KG1 (cell line): ENCODE measurements at regions not wholly inside any gene's neighbourhood (a gene's known extent, or its start where the extent isn't known, plus 50 kb on each side); places are given as distances from the start of the nearest gene placed in this dataset.
"Not testable (repeated sequence)": the region's sequence is repeated elsewhere in the genome, so short reads cannot be mapped to it uniquely, and the experiment has no call there.

ENCODE experiments used
- DNase-seq: peaks from one replicate; lab custom pipeline; 2025; lab: John Stamatoyannopoulos, UW

DNA sequence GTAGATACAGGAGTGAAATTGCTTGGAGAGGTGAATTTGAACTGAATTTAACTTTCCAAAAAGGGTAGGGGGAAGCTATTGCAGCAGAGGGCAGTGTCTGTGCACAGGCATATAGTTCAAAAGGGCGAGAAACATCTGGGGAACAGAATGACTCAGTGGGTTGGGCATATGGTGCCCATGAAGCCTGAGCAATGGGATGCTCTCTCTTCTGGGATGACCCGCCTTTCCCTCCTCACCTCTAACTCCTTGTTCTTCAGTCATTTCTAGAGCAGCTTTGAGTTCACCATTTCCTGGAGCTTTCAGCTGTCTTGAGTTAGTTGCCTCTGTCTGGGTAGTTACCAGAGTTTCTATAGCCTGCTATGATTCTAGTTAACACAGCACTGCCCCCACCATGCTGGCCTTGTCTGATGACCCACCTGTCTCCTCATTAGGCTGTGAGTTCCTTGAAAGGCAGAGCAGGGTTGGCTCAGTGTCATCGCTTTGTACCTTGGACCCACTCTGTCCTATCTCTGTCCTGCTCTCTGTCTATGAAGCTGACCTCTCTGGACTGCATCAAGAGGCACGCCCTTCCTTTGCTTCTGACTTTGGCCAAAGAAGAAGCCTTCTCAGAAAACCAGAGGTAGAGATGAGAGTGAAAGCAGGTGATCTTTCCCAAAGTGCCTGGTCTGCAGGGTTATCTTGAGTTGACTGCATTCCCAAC lies 299.6 kb upstream of the KLF4 start:
- no peak for DNase-seq

DNA sequence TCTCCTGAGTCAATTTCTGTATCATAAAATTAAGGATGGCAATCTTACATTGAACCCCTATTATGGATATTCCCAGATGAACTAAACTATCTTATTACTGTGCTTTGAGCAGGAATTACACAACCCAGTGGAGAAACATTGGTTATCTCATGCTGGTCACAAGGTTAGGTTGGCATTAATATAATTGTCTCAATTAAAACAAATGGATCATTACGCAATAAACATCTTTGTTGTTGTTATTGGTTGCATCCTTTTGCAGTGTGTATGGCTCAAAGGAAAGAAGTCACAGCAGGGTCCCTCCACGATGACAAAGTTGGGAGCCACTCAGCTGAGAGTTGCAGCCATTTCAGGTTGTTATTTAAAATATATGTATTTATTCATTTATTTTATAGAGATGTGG lies 297.0 kb upstream of the KLF4 start:
- no peak for DNase-seq

DNA sequence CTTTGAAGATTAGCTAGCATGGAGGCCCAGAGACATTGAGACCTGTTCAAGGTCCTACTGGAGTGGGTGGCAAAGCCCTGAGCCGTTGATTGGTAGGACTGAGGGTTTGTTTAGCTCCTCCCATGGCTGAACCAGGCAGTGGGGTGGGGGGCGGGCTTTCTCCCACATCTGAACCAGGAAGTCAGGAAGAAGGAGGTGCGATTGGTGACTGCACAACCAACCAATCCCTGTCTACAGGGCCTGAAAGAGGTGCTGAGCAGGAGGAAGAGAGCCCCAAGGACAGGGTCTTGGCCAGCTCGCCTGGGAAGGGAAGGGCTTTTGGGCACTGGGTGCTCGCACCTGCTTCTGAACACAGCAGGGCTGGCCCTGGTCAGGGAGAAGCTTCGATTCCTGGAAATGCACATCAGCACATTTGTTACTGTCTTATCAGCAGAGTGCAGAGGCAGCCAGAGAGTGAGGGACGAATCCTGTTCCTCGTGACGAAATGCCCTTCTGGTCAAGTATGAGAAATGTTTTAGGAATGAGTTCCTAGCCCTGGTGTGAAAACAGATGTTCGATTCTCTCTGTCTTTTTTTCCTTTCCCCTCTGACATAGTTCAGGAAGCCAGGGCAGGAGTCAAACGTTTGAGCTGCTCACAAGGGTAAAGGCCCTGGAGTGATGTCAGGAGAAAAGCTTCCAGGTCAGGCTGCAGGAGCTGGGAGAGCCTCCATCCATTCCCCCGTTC lies 294.8 kb upstream of the KLF4 start:
- DNase-seq: no peak

DNA sequence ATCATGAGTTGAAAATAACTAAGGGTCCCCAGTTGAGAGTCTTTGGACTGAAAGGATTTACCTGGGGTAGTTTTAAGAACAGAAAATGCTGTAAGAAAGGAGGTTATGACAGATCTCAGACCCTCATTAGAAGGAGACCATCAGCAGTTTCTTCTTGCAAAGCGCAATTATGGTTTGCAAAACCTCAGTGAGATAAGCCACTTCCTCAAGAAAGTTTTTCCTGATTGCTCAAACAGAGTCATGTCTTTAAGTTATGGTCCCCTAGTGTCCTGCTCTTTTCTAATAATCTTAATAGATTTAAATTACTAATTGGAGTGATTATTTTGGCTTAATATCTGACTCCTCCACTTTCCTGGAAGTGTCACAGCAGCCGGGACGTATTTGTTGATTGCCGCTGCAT lies 293.2 kb upstream of the KLF4 start:
- DNase-seq: no peak

DNA sequence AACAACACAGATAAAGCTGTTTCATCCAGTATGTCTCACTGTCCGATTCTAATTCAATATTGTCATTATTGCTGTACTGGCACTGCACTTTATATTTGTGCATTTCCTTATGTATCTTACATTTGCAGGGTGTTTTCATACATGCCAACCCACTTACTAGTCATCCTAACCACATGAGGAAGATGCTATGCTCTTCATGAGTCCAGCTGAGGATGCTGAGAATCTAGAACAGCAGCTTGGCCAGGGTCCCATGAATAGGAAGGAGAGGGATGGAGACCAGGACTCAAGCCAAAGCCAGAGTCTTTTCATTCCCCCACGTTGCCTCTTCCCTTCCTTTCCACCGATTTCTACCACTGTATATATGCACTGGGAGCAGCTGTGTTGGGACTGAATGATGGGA lies 292.8 kb upstream of the KLF4 start:
- DNase-seq: no peak

DNA sequence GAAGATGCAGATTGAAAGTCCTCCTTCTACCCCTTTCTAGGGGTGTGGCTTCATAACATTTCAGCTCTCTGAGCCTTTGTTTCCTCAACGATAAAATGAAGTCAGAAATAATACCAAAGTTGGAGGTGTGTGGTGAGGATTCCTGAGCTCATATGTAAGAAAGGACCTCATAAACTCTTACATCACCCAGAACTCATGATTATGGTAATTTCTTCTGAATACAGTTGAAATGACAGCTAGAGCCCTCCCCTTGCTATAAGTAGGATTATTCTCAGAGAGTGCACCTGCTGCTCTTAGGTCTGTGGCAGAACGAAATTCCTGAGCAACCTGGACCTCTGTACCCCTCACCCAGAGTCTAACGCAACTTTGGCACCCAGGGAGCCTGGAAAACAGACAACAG lies 291.4 kb upstream of the KLF4 start:
- no peak for DNase-seq

DNA sequence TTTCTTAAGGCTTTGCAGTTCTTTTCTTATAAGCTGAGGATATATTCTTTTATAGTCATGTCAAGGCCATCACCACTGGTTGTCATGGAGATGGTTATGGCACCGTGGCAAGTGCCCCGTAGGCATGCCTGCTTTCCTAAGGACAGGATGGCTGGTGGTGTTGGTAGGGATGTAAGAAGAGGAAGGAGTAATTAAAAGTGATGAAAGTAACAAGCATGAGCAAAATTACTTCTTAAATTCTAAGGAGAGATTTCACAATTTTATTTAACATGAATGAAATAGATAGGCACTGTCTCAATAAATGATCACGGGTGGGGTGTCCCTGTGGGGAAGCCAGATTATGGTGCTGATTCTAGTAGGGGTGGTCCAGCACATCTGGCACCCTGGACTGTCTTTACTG lies 290.2 kb upstream of the KLF4 start:
- no peak for DNase-seq

DNA sequence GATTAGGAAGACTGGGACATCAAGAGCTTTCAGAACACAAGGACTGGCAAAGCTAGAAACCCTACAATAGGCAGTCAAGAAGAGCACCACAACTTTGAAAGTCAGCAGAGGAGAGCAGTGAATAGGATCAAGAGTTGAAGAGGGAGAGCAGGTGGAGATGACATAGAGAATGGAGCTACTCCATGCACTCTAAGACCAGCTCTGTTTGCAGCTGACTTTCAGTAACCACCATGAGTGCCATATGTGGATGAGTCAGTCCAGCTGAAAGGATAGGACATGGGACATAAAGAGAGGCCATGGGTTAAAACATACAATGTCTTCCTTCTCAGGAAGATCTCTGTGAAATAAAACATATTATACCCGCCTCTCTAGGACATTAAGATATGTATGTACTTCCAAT lies 289.1 kb upstream of the KLF4 start:
- no peak for DNase-seq

DNA sequence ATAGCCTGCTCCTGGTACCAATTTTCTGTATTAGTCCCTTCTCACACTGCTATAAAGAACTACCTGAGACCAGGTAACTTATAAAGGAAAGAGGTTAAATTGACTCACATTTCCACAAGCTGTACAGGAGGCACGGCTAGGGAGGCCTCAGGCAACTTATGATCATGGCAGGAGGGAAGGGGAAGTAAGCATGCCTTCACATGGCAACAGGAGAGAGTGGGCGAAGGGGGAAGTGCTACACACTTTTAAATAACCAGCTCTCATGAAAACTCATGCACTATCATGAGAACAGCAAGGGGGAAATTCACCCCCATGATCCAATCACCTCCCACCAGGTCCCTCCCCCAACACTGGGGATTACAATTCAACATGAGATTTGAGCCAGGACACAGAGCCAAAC lies 284.5 kb upstream of the KLF4 start:
- DNase-seq: not testable (repeated sequence)

DNA sequence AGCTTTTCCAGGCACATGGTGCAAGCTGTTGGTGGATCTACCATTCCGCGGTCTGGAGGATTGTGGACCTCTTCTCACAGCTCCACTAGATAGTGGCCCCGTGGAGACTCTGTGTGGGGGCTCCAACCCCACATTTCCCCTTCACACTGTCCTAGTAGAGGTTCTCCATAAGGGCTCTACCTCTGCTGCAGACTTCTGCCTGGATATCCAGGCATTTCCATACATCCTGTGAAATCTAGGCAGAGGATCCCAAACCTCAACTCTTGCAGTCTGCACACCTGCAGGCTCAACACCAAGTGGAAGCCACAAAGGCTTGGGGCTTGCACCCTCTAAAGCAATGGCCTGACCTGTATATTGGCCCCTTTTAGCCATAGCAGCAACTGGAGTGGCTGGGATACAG lies 283.4 kb upstream of the KLF4 start:
- DNase-seq: no peak

DNA sequence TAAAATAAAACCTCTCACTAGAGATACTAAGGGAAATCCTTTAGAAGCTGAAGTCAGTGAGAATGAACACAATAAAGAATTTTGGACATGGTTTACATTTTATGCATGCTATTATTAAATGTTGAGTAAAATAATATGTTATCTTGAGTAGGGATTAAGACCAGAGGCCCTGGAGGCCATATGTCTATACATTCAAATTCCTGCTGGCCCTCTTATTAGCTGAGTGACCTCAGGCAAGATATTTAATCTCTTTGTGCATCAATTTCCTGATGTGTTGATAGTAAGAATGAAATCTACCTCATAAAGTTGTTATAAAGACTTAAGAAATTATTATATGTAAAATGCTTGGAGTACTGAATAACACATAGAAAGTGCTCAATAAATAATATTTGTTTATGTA lies 281.1 kb upstream of the KLF4 start:
- no peak for DNase-seq

DNA sequence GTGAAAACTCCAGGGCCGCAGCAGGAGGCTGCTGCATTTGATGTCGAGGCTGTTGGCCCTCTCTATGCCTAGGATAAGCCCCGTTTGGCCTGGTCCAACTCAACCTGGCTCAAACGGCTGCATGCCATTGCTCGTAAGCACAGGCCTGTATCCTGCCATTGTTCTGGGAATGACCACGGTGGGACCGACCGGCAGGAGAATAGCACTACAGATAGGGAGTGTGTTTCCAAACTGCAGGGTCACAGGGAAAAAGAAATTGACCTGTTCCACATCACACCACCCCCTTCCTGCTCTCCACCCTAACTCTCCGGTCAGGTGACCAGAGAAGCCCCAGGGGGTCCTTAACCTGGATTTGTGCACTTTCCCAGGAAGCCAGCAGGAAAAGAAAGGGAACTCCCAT lies 278.7 kb upstream of the KLF4 start:
- DNase-seq: no peak

DNA sequence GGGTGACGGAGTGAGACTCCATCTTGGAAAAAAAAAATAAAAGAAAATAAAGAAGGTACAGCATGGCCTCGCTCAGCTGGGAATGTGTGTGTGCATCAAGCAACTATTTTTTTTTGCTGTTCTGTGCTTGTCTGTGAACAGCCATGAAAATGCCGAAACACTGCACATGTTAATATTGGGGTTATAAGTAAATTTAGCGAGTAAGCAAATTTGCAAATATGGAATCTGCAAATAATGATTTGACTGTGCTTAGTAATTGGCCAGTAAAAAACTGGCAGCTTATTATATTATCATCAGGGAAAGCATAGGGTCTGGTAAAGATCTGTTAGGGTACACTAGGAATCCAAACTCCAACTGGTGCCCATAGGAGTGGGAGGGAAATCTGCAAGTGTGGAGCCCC lies 278.1 kb upstream of the KLF4 start:
- DNase-seq: no peak

DNA sequence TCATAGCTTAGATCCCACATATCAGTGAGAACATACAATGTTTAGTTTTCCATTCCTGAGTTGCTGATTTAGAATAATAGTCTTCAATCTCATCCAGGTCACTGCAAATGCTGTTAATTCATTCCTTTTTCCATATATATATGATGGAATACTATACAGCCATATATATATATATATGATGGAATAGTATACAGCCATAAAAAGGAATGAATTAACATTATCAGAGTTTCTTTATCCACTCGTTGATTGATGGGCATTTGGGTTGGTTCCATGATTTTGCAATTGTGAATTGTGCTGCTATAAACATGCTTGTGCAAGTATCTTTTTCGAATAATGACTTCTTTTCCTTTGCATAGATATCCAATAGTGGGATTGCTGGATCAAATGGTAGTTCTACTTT lies 273.9 kb upstream of the KLF4 start:
- DNase-seq: not testable (repeated sequence)

DNA sequence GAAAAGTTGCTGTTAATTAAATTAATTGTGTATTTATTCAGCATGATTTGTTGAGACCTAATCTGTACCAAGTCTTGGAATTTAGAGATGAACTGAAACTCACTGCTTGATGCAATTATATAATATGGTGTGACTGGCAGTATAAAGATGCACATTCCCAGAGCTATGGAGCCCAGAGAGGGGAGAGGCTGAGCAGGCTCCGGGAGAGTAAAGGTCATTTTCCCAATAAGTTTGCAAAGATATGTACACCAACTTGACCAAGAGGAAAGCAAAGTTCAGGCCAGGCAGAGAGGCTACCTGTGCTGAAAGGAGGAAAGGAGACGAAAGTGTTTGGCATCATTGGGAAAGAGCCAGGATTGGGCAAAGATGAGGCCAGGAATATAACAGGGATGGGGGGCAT lies 271.7 kb upstream of the KLF4 start:
- DNase-seq: no peak

DNA sequence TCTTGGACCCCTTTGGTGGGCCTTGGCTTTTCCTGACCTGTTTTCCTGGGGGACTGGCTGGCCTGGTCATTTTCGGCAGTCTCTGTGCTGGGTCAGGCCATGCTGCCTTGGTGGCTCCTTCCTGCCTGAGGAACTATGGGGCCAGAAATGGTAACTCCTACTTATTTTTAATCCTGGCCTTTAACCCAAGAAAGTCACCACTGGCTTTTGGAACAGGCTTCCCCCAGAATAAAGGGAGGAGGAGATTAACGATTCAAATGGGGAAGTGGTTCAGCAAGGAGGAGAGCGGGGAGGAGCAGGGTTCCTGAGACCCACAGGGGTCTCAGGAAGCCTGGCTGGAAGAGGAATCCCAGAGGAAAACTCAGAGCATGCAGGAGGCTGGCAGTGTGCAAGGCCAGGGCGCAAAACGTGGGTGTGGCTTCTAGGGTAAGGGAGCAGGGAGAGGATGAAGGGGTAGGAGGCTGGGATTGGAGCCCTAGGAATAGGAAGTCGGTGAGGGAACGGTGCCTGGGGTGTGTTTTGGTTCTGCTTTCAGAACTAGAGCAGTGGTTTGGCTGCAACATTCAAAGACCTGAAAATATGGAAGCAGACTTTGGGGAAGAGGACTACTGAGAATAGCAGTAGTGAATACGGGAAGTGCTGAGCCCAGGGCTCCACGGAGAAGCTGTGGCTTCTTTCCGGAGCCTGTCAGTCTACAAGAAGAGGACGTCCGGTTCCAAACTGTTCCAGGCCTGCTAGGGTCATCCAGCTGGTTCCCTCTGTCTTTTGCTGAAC lies 271.1 kb upstream of the KLF4 start:
- no peak for DNase-seq

DNA sequence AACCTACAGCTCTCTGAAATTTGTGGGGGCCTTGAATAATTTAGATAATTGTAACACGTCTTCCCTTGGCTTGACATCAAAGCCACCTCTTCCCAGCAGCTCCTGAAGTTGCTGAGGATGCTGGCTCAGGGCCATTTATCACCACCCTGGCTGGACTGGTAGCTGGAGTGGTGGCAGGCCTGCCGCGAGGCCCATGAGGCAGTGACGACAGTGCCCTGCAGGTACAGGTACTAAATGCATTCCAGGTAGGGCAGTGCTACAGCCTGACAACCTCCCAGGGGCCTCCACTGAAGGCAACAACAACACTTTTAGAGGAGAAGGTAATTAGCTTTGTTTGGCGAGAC lies 270.2 kb upstream of the KLF4 start:
- no peak for DNase-seq

DNA sequence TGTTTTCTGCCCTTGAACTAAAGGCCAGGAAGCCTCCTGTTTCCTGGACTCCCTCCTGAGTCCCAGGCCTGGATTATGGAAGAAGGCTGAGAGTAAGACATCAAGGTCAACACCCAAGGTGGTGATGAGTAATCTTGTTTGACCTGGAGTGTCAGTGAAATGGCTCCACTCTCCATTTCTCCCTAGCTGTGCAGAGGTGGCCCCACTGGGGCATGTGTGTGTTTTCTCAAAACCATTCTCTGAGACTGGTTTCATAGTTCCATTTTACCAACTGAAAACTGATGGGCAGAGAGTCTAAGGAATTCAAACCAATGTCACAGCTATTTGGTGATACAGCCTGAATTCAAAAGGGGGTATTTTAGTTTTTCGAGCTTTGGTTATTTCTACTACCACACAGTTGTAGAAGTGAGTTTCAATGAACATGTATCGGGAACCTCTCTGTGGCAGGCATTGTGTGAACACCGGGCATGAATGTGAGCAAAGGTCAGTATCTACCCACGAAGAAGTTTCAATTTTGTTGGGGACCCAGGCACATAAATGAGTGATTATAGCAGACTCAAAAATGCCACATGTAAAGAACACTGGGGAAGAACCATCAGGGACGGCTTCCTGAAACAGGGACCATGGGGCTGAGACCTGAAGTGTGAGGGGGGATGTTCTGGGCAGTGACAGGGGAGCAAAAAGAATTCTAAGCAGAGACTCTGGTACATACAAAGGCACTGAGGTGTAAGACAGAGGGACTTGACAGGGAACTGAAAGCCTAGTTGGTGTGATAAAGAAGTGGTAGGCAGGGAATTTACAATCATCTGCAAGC lies 269.6 kb upstream of the KLF4 start:
- DNase-seq: no peak

DNA sequence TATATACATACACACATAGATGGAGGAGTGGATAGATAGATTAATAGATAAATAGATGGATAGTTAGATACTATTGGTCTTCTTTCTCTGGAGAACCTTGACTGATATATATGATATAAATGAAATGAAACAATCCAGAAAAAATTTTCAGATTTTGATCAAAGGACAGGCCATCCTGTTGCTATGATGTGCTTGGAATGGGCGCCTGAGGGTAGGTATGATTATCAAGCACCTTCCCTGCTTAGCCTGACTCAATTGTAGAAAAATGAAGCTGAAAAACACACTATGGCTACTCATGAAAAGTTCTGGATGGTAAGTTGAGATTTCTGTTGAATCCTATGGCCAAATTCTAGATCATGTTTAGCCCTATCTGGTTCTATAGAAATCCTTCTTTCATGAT lies 266.5 kb upstream of the KLF4 start:
- DNase-seq: no peak

DNA sequence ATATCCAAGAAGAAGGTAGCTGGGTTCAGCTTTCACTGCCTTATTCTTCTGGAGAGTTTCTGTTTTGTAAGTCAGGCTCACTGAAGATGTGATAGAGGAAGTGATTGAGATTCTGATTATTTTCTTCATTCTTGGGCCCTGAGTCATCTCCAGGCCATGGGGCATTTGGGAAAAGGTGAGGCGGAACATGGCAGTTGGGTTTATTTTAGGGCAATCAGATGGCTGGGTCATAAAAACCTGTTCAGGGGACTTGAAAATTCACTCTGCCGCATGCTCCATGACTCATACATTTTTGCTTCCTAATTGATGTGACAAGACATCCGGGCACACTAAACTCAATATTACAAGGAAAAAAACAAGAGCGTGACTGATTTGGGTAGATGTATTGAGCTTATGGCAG lies 265.7 kb upstream of the KLF4 start:
- DNase-seq: no peak

DNA sequence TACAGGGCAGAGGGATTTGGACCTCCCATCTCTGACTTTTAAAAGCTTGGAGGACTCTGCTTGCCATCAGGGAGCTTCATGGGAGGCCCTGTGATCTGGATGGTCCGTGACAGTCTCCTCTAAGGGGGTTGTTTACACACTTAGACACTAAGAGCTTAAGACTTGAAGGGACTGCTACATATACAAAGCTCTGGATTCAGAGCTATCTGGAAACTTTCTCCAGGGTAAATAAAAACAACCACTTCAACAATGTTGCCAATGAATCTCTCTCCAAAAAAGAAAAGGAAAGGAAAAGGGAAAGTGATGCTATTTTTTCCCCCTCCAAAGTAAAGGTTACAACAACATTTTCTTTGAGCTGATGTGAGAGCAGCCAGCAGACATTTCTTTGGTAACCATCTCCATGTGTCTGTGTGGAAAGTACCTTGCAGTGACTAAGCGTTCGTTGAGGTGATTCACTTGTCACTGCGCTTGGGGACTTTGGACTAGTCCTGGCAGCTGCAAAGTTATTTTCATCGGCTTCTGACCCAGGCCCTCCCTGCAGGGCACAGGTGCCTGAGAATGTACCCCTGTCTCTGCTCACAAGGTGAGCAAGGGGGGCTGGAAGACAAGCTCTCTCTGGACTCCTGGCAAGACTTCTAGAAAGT lies 262.1 kb upstream of the KLF4 start:
- no peak for DNase-seq
